ENCODE measurements at regions not wholly inside any gene's neighbourhood (a gene's known extent, or its start where the extent isn't known, plus 50 kb on each side); places are given as distances from the start of the nearest gene placed in this dataset.

DNA sequence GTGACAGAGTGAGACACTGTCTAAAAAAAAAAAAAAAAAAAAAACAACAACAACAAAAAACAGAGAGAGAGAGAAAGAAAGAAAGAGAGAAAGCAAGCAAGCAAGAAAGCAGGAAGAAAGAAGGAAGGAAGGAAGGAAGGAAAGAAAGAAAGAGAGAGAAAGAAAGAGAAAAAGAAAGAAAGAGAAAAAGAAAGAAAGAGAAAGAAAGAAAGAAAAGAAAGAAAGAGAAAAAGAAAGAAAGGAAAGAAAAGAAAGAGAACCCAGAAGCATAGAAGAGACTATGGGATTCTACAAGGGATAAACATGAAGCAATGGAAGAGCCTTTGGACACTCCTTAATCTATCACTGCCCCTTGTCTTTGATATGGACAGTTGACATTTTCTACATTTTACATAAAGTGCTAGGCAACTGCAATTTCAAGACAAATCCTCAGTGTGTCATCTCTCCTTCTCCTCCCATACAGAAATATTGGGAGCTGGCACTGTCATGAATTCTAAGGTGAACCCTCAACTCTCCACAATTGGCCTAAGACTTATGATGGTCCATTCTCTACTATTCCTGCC lies 151.9 kb upstream of the CPM start:
- Histone ChIP-seq H3K4me3 (ENCODE audit: low read depth, low read length) (no peak overlapping the region), H3K27me3 (replicated peaks) (no peaks in the 10 kb centered on the region), H3K36me3 (replicated peaks) (no peaks in the 10 kb centered on the region), H3K27ac (no peak overlapping the region)
- TF ChIP-seq CTCF (IDR thresholded peaks at IDR 0.05; ENCODE audit: low read depth, low read length, missing control alignments), result no peak
- no peak for DNase-seq
- in situ Hi-C loops (cut with HindIII; ENCODE audit: low pct_ligation_motif_present, low sequenced_read_pairs), result no loop called here

DNA sequence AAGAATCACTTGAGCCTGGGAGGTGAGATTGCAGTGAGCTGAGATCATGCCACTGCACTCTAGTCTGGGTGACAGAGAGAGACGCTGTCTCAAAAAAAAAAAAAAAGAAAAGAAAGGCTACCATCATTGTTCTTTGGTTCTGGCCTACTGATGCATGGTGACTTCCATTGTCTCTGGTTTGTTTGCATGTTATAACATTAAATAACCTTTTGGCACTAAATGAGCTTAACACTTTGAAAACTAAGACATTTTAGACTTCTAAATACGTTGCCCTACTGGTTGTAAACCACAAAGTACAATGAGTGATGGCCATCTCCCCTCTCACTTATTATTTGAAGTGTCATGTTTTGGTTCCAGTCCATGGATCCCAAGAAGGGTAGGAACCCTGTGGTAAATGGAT lies 152.9 kb upstream of the CPM start:
- Histone ChIP-seq H3K27ac (no peak overlapping the region), H3K27me3 (replicated peaks) (no peaks in the 10 kb centered on the region), H3K36me3 (replicated peaks) (no peaks in the 10 kb centered on the region), H3K4me3 (ENCODE audit: low read depth, low read length) (no peak overlapping the region)
- no peak for DNase-seq
- in situ Hi-C loops (cut with HindIII; ENCODE audit: low pct_ligation_motif_present, low sequenced_read_pairs), result no loop called here
- TF ChIP-seq CTCF (IDR thresholded peaks at IDR 0.05; ENCODE audit: low read depth, low read length, missing control alignments), result no peak

- no peak for DNase-seq
These were observed 151.4 kb upstream of the CPSF6 start for GRCh38 chr12:69087986-69088385.

DNA sequence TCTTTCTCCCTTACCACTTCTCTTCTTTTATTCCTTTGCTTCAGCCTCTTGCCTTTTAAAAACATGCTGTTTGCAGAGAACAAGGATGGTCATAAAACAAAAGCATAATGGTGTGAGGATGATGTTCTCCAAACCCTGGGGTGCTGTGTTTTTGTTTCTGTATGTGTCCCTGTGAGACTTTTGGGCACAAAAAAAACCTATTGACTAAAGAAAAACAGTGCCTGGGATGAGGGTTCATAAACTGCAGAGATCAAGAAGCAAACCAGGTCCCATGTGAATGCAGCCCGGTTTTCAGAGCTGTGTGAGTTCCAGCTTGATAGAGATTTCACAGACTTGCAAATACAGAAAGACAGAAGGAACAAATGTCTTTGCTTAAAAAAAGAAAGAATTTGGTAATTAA lies 148.6 kb upstream of the CPSF6 start:
- Histone ChIP-seq H3K4me3 (ENCODE audit: low read depth, low read length) (no peak overlapping the region), H3K36me3 (replicated peaks) (no peaks in the 10 kb centered on the region), H3K27me3 (replicated peaks) (no peaks in the 10 kb centered on the region), H3K27ac (no peak overlapping the region)
- in situ Hi-C loops (cut with HindIII; ENCODE audit: low pct_ligation_motif_present, low sequenced_read_pairs), result no loop called here
- DNase-seq, result no peak
- TF ChIP-seq CTCF (IDR thresholded peaks at IDR 0.05; ENCODE audit: low read depth, low read length, missing control alignments), result no peak

More at GRCh38 chr12:69087986-69088385, 151.4 kb upstream of the CPSF6 start:
- Histone ChIP-seq H3K4me3 (ENCODE audit: low read depth, low read length) (no peak overlapping the region), H3K27ac (no peak overlapping the region), H3K36me3 (replicated peaks) (no peaks in the 10 kb centered on the region), H3K27me3 (replicated peaks) (no peaks in the 10 kb centered on the region)
- TF ChIP-seq CTCF (IDR thresholded peaks at IDR 0.05; ENCODE audit: low read depth, low read length, missing control alignments), result no peak
- in situ Hi-C loops (cut with HindIII; ENCODE audit: low pct_ligation_motif_present, low sequenced_read_pairs), result no loop called here

DNA sequence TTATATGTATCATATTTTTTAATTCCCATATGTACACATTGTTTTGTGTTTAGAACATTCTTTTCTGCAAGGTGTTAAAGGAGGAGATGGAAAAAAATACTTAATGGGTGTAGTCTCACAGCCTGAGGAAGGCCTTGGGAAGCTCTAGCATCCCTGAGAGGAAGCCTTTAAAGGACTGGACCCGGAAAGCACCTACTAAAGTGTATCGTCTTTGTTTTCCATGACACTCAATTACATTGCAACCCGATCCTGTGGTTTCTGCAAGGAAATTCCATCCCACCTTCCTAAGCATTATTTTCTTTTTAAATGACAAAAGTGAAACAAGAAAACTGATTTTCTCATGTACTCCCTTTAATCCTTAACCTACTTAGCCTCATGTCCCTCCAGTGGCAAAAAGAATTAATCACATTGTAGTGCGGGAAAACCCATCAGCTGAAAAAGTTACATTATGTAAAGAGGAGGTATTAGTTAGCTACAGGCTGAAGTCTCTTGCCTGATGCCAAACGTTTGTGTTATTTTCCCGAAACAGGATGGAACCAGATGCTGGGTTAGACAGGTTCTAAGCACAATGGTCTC lies 147.8 kb upstream of the CPSF6 start:
- in situ Hi-C loops (cut with HindIII; ENCODE audit: low pct_ligation_motif_present, low sequenced_read_pairs), result no loop called here
- H3K36me3 ChIP-seq (replicated peaks), result no peaks in the 10 kb centered on the region
- no peak overlapping the region for H3K4me3 ChIP-seq (ENCODE audit: low read depth, low read length)
- DNase-seq, result no peak
- TF ChIP-seq CTCF (IDR thresholded peaks at IDR 0.05; ENCODE audit: low read depth, low read length, missing control alignments), result no peak
- no peak overlapping the region for H3K27ac ChIP-seq
- no peaks in the 10 kb centered on the region for H3K27me3 ChIP-seq (replicated peaks)

DNA sequence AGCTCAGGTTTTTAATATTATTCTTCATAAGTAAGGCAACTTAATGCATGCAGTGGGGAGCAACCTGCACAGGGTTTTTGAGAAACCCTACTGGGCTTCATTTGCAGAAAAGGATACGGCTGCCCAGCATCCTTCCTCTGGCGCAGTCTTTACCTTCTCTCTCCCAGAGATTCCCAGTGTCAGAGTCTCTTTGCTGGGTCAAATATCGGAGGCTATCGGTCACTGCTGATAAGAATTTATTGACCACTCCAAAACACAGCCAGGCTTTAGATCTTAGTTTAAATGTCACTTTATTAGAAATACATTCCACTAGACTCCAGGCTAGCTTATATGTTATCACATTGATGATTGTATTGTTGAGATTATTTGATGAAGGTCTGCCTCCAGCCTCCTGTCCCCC lies 147.2 kb upstream of the CPSF6 start:
- no peak for TF ChIP-seq CTCF (IDR thresholded peaks at IDR 0.05; ENCODE audit: low read depth, low read length, missing control alignments)
- in situ Hi-C loops (cut with HindIII; ENCODE audit: low pct_ligation_motif_present, low sequenced_read_pairs), result no loop called here
- no peaks in the 10 kb centered on the region for H3K27me3 ChIP-seq (replicated peaks)

More for the DNA sequence above, 147.2 kb upstream of the CPSF6 start:
- DNase-seq, result no peak
- no peak overlapping the region for H3K4me3 ChIP-seq (ENCODE audit: low read depth, low read length)
- H3K36me3 ChIP-seq (replicated peaks), result no peaks in the 10 kb centered on the region
- no peak overlapping the region for H3K27ac ChIP-seq

Data from brain microvascular endothelial cell (primary cell).